ENCODE measurements at regions not wholly inside any gene's neighbourhood (a gene's known extent, or its start where the extent isn't known, plus 50 kb on each side); places are given as distances from the start of the nearest gene placed in this dataset.

GRCh38 chr12:131609762-131610161 lies 101.1 kb upstream of the SFSWAP start:
- H3K9me3 ChIP-seq, result no peaks in the 10 kb centered on the region
- no peak overlapping the region for H3K27ac ChIP-seq
- no peaks in the 10 kb centered on the region for H3K36me3 ChIP-seq
- peaks cover 0 to 42% of the 10 kb centered on the region in 2 donors for H3K27me3 ChIP-seq
- DNase-seq, result no peak
- no peak overlapping the region for H3K4me3 ChIP-seq
- intact Hi-C loops (cut with DNase I; ENCODE audit: low total_unique reads), result loop anchor here (10.0 kb wide), 1 partner anchor 215 kb away; the partner anchor contains the start of gene MMP17
- TF ChIP-seq CTCF (IDR thresholded peaks at IDR 0.05), result no peak
- peaks cover 0 to 9% (median 2%) of the 10 kb centered on the region in 4 donors for H3K4me1 ChIP-seq

- intact Hi-C loops (cut with DNase I; ENCODE audit: low total_unique reads), result no loop called here
- Histone ChIP-seq H3K36me3 (no peaks in the 10 kb centered on the region), H3K4me3 (no peak overlapping the region), H3K9me3 (no peaks in the 10 kb centered on the region), H3K27ac (no peak overlapping the region), H3K27me3 (peaks cover 0 to 40% of the 10 kb centered on the region in 2 donors), H3K4me1 (peaks cover 0 to 9% (median 2%) of the 10 kb centered on the region in 4 donors)
- no peak for TF ChIP-seq CTCF (IDR thresholded peaks at IDR 0.05)
- DNase-seq, result no peak
Observed at GRCh38 chr12:131610181-131610580, 100.7 kb upstream of the SFSWAP start.

GRCh38 chr12:131610891-131611290 lies 100.0 kb upstream of the SFSWAP start:
- Histone ChIP-seq H3K9me3 (no peaks in the 10 kb centered on the region), H3K4me1 (peaks cover 0 to 9% (median 2%) of the 10 kb centered on the region in 4 donors), H3K36me3 (no peaks in the 10 kb centered on the region), H3K27me3 (peaks cover 0 to 34% of the 10 kb centered on the region in 2 donors), H3K4me3 (no peak overlapping the region), H3K27ac (no peak overlapping the region)
- DNase-seq, result no peak
- TF ChIP-seq CTCF (IDR thresholded peaks at IDR 0.05), result no peak
- intact Hi-C loops (cut with DNase I; ENCODE audit: low total_unique reads), result no loop called here

GRCh38 chr12:131611416-131612091 lies 99.3 kb upstream of the SFSWAP start:
- Histone ChIP-seq H3K9me3 (no peaks in the 10 kb centered on the region), H3K4me3 (no peak overlapping the region), H3K27me3 (peaks cover 0 to 32% of the 10 kb centered on the region in 2 donors), H3K27ac (no peak overlapping the region), H3K36me3 (no peaks in the 10 kb centered on the region), H3K4me1 (peaks cover 0 to 9% (median 2%) of the 10 kb centered on the region in 4 donors)
- TF ChIP-seq CTCF (IDR thresholded peaks at IDR 0.05), result no peak
- DNase-seq, result no peak
- intact Hi-C loops (cut with DNase I; ENCODE audit: low total_unique reads), result no loop called here

GRCh38 chr12:131612092-131612755 lies 98.7 kb upstream of the SFSWAP start:
- Histone ChIP-seq H3K4me3 (no peak overlapping the region), H3K4me1 (peaks cover 0 to 9% (median 2%) of the 10 kb centered on the region in 4 donors), H3K9me3 (no peaks in the 10 kb centered on the region), H3K27me3 (peaks cover 0 to 31% of the 10 kb centered on the region in 2 donors), H3K27ac (no peak overlapping the region), H3K36me3 (no peaks in the 10 kb centered on the region)
- intact Hi-C loops (cut with DNase I; ENCODE audit: low total_unique reads), result no loop called here
- no peak for DNase-seq
- TF ChIP-seq CTCF (IDR thresholded peaks at IDR 0.05), result no peak
